ENCODE measurements at regions not wholly inside any gene's neighbourhood (a gene's known extent, or its start where the extent isn't known, plus 50 kb on each side); places are given as distances from the start of the nearest gene placed in this dataset.

GRCh38 chr4:41323179-41323578 lies 66.5 kb downstream of the UCHL1 start:
- intact Hi-C loops (cut with micrococcal nuclease), result no loop called here
- H3K4me3 ChIP-seq (ENCODE audit: control extremely low read depth in 1 of 5, extremely low read depth in 1 of 5, insufficient read depth in 1 of 5, low read depth in 2 of 5, low read length in 4 of 5), result no peak overlapping the region
- no peaks in the 10 kb centered on the region for H3K79me2 ChIP-seq (ENCODE audit: control insufficient read depth, insufficient read depth, low read length)
- H2AFZ ChIP-seq (ENCODE audit: insufficient read depth, low read depth, low read length, poor library complexity, severe bottlenecking), result no peak overlapping the region
- no peak overlapping the region for H3K4me2 ChIP-seq (replicated peaks; ENCODE audit: low read depth, low read length, poor library complexity, severe bottlenecking)
- H3K9me3 Mint-ChIP-seq (ENCODE audit: insufficient read depth), result no peaks in the 10 kb centered on the region
- no peaks in the 10 kb centered on the region for H3K27me3 ChIP-seq (replicated peaks in 1 of 4; ENCODE audit: control extremely low read depth in 1 of 4, control insufficient read depth in 3 of 4, insufficient read depth in 4 of 4, low read length in 3 of 4)
- H3K27me3 Mint-ChIP-seq, result no peaks in the 10 kb centered on the region
- ChIA-PET POLR2A (no interaction called here), CTCF (no interaction called here)
- H3K36me3 ChIP-seq (replicated peaks in 1 of 2; ENCODE audit: control extremely low read depth in 1 of 2, control insufficient read depth in 1 of 2, extremely low read depth in 1 of 2, insufficient read depth in 2 of 2, low read length in 1 of 2), result no peaks in the 10 kb centered on the region
- ATAC-seq (ENCODE audit: low read depth), result no peak
- no peak overlapping the region for H3K27ac Mint-ChIP-seq
- no CpG with 5 or more reads among the region's 1 CpG for WGBS (ENCODE audit: insufficient coverage)
- no peak overlapping the region for H3K4me3 Mint-ChIP-seq
- H3K4me1 Mint-ChIP-seq, result peaks cover 16% of the 10 kb centered on the region
- no peak for DNase-seq
- H3K9me3 ChIP-seq (ENCODE audit: control extremely low read depth in 1 of 3, control insufficient read depth in 2 of 3, insufficient read depth in 1 of 3, low read length in 2 of 3), result no peaks in the 10 kb centered on the region
- H3K27ac ChIP-seq (ENCODE audit: low read length in 2 of 2), result no peak overlapping the region
- no peaks in the 10 kb centered on the region for H4K20me1 ChIP-seq (ENCODE audit: control insufficient read depth, insufficient read depth, low read length, poor library complexity, severe bottlenecking)
- no peak for TF ChIP-seq EZH2 (IDR thresholded peaks at IDR 0.05; ENCODE audit: borderline replicate concordance, insufficient read depth, low read depth, low read length, poor library complexity, severe bottlenecking)
- TF ChIP-seq CTCF (IDR thresholded peaks at IDR 0.05), result no peak
- H3K4me1 ChIP-seq (ENCODE audit: control insufficient read depth in 2 of 2, insufficient read depth in 2 of 2, low read length in 2 of 2), result no peaks in the 10 kb centered on the region
- H3K9ac ChIP-seq (ENCODE audit: low read length), result no peak overlapping the region

- Mint-ChIP-seq H3K4me3 (no peak overlapping the region), H3K27ac (no peak overlapping the region), H3K9me3 (ENCODE audit: insufficient read depth) (no peaks in the 10 kb centered on the region), H3K27me3 (peaks cover 1% of the 10 kb centered on the region), H3K4me1 (peaks cover 16% of the 10 kb centered on the region)
- H3K4me3 ChIP-seq (ENCODE audit: control extremely low read depth in 1 of 5, extremely low read depth in 1 of 5, insufficient read depth in 1 of 5, low read depth in 2 of 5, low read length in 4 of 5), result no peak overlapping the region
- no peak overlapping the region for H3K9ac ChIP-seq (ENCODE audit: low read length)
- H3K4me2 ChIP-seq (replicated peaks; ENCODE audit: low read depth, low read length, poor library complexity, severe bottlenecking), result no peak overlapping the region
- no peaks in the 10 kb centered on the region for H3K36me3 ChIP-seq (replicated peaks in 1 of 2; ENCODE audit: control extremely low read depth in 1 of 2, control insufficient read depth in 1 of 2, extremely low read depth in 1 of 2, insufficient read depth in 2 of 2, low read length in 1 of 2)
- no peaks in the 10 kb centered on the region for H3K79me2 ChIP-seq (ENCODE audit: control insufficient read depth, insufficient read depth, low read length)
- ChIA-PET POLR2A (no interaction called here), CTCF (no interaction called here)
- no peaks in the 10 kb centered on the region for H3K4me1 ChIP-seq (ENCODE audit: control insufficient read depth in 2 of 2, insufficient read depth in 2 of 2, low read length in 2 of 2)
- intact Hi-C loops (cut with micrococcal nuclease), result no loop called here
- WGBS (ENCODE audit: insufficient coverage), result 100% methylated on average over 2 of the region's 2 CpGs
- H4K20me1 ChIP-seq (ENCODE audit: control insufficient read depth, insufficient read depth, low read length, poor library complexity, severe bottlenecking), result no peaks in the 10 kb centered on the region
- TF ChIP-seq CTCF (IDR thresholded peaks at IDR 0.05) (no peak), EZH2 (IDR thresholded peaks at IDR 0.05; ENCODE audit: borderline replicate concordance, insufficient read depth, low read depth, low read length, poor library complexity, severe bottlenecking) (no peak)
- ATAC-seq (ENCODE audit: low read depth) (no peak), DNase-seq (no peak)
- H3K27ac ChIP-seq (ENCODE audit: low read length in 2 of 2), result no peak overlapping the region
- H3K9me3 ChIP-seq (ENCODE audit: control extremely low read depth in 1 of 3, control insufficient read depth in 2 of 3, insufficient read depth in 1 of 3, low read length in 2 of 3), result no peaks in the 10 kb centered on the region
- no peaks in the 10 kb centered on the region for H3K27me3 ChIP-seq (replicated peaks in 1 of 4; ENCODE audit: control extremely low read depth in 1 of 4, control insufficient read depth in 3 of 4, insufficient read depth in 4 of 4, low read length in 3 of 4)
- H2AFZ ChIP-seq (ENCODE audit: insufficient read depth, low read depth, low read length, poor library complexity, severe bottlenecking), result no peak overlapping the region
Observed at GRCh38 chr4:41323706-41324105, 67.0 kb downstream of the UCHL1 start.

Measured in B cell (primary cell).